ENCODE measurements at regions not wholly inside any gene's neighbourhood (a gene's known extent, or its start where the extent isn't known, plus 50 kb on each side); places are given as distances from the start of the nearest gene placed in this dataset.

DNA sequence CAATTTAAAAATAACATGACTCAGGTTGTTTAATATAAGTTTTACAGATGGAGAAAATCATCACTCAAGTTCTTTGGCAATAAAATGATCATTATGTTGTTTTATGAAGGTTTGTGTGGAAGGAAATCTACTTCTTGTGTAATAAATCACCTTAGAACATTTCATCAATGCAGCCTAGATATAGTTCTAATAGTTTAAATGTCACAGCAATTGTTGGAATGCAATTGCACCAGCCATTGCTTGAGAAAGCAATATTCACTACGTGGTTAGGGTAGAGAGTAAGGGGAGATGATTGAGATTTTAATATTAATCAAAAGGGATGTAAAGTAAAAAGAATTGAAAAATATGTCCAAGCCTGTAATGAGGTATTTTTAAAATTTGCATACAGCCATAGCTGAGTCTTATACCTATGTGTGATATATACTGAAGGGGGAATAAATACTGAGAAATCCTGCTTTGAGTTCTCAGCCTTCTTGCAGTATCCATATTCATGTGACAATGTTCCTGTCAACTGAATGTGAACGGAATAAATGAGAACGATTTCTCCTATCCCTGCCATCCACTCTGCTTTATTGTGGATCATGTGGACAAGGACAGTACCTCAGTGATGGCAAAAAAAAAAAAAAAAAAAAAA is 257.9 kb downstream of the OTOL1 start:
- TF ChIP-seq EZH2 (IDR thresholded peaks at IDR 0.05; ENCODE audit: low read length, unreplicated experiment) (no peak), EZH2phosphoT487 (IDR thresholded peaks at IDR 0.05; ENCODE audit: borderline replicate concordance, low read length) (no peak)
- TF ChIP-seq, protein P1, sequence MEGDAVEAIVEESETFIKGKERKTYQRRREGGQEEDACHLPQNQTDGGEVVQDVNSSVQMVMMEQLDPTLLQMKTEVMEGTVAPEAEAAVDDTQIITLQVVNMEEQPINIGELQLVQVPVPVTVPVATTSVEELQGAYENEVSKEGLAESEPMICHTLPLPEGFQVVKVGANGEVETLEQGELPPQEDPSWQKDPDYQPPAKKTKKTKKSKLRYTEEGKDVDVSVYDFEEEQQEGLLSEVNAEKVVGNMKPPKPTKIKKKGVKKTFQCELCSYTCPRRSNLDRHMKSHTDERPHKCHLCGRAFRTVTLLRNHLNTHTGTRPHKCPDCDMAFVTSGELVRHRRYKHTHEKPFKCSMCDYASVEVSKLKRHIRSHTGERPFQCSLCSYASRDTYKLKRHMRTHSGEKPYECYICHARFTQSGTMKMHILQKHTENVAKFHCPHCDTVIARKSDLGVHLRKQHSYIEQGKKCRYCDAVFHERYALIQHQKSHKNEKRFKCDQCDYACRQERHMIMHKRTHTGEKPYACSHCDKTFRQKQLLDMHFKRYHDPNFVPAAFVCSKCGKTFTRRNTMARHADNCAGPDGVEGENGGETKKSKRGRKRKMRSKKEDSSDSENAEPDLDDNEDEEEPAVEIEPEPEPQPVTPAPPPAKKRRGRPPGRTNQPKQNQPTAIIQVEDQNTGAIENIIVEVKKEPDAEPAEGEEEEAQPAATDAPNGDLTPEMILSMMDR (conservative IDR thresholded peaks at IDR 0.05; ENCODE audit: low read depth, low read length), result no peak
